Activated T-helper 1 cell treated with anti-CD3 and anti-CD28 coated beads, Interleukin-2, amount 50 U/mL, for 16 hours (primary cell): ENCODE measurements at regions not wholly inside any gene's neighbourhood (a gene's known extent, or its start where the extent isn't known, plus 50 kb on each side); places are given as distances from the start of the nearest gene placed in this dataset.
"Not testable (repeated sequence)": the region's sequence is repeated elsewhere in the genome, so short reads cannot be mapped to it uniquely, and the experiment has no call there.

Experiments used
- DNase-seq, 2 donors: peaks; one replicate each; pipeline ENCODE4 v3.0.0-alpha.2; 2020; ENCODE audit warnings: low read depth in 1 of 2, low spot score in 1 of 2

GRCh38 chr9:124084087-124084486 is 72.5 kb downstream of the LHX2 start:
- DNase-seq, result no peak

DNA sequence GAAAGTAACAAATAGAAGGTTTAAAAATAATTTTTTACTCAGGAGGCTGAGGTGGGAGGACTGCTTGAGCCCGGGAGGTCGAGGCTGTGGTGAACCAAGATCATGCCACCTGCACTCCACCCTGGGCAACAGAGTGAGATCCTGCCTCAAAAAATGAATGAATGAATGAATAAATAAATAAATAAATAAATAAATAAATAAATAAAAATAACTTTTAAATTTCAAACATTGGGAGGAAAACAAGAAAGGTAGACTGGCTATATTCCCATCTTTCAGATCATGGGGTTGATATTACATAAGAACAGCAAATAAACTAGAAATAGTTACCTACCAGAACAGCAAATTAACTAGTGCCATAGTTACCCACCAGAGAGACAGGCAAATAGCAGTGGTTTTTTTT is 75.7 kb downstream of the LHX2 start:
- no peak for DNase-seq

DNA sequence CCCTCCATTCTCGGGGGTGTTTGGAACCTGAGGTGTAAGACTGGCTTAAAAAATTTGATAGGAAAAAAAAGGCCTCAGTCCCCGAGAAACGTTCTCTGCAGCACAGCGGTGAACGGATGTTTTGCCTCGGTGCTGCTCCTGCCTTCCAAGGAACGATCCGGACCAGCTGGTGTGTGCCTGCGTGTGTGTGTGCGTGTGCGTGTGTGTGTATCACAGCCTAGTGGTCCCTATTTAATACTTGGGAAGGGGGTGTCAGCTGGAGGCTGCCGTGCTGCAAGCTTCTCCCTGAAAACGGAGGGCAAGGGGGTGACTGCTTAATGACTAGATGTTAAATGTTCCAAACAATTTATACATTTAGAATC is 76.9 kb downstream of the LHX2 start:
- DNase-seq, result no peak

- not testable (repeated sequence) for DNase-seq
These were observed 78.3 kb downstream of the LHX2 start for GRCh38 chr9:124089631-124090488.

- DNase-seq, result no peak
These were observed 86.8 kb downstream of the LHX2 start for GRCh38 chr9:124098141-124098905.

DNA sequence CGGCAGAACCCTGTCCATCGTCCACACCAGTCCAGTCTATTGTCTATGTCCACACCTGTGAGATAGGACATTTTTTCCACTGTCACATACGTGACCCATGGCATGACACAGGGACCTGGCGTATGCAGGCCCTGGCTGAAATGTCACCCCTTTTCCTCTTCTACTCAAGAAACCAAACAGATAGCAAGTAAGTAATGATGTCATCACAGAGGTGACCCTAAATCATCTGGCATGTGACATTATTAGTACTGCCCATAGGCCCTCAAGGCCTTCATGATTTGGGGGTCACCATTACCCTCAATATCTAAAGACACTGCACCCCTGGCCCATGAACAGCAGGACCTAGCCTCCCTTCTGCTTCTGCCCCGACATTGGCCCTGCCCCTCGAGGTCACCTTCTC is 88.3 kb downstream of the LHX2 start:
- no peak for DNase-seq

DNA sequence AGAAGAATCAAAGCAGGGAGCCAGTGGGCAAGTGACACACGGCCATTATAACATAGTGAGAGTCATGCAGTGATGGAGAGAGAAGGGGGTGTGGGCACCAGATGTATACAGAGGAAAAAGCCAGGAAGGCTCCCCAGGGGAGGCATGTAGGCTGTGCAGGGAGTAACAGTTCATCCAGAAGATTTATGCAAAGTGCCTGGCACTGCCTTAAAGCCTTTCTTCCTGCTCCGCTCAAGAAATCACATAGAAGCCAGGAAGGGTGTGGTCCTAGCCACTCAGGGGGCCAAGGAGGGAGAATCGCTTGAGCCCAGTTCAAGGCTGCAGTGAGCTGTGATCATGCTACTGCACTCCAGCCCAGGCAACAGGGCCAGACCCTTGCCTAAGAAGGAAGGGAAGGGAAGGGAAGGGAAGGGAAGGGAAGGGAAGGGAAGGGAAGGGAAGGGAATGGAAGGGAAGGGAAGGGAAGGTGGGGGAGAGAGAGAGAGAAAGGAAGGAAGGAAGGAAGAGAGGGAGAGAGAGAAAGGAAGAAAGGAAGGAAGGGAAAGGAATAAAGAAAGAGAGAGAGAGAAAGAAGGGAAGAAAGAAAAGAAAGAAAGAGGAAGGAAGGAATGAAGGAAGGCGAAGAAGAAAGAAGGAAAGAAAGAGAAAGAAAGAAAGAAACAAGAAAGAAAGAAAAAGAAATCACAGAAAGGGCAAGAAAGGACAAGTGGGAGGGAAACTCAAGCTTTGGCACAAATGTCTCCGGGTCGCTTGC is 89.8 kb downstream of the LHX2 start:
- no peak for DNase-seq

DNA sequence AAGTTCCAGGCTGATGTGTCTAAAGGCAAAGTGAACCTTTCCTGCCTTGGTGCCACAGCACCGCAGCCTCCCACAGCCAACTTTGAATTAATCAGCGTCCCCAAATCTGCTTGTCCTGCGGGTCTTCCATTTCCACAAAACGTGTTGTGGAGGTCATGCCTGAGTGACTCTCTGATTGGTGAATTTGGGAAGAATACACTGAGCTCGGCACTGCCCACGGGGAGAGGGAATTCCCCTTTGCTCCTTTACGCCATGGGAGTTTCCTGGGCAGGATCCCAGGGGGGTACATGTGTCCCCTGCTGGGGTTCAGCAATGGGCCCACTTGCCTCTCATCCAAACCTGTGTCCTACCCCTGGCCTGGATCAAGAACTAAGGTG is 90.4 kb downstream of the LHX2 start:
- no peak for DNase-seq

GRCh38 chr9:124102363-124102762 is 90.8 kb downstream of the LHX2 start:
- DNase-seq, result no peak

- DNase-seq, result no peak
These were observed 93.7 kb downstream of the LHX2 start for GRCh38 chr9:124105266-124105665.

GRCh38 chr9:124108216-124108615 is 96.6 kb downstream of the LHX2 start:
- no peak for DNase-seq

DNA sequence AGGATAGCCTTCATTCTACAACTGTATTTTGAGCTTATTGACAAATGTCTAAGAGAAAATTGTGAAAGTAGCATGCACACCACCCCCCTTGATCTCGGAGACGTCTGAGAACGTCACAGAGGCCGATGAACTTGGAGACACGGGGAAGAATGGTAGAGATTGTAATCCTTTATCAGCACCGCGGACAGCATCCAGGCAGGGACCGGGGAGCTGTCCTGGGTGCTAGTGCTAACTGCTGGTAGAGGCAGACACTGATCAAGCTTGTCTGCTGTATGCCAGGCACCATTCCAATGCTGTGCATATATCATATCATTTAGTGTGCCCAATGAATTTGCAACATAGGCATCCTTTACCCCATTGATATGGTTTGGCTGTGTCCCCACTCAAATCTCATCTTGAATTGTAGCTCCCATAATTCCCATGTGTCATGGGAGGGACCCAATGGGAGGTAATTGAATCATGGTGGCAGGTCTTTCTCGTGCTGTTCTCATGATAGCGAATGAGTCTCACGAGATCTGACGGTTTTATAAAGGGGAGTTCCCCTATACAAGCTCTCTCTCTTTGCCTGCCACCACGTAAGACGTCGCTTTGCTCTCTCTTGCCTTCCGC is 98.8 kb downstream of the LHX2 start:
- no peak for DNase-seq

DNA sequence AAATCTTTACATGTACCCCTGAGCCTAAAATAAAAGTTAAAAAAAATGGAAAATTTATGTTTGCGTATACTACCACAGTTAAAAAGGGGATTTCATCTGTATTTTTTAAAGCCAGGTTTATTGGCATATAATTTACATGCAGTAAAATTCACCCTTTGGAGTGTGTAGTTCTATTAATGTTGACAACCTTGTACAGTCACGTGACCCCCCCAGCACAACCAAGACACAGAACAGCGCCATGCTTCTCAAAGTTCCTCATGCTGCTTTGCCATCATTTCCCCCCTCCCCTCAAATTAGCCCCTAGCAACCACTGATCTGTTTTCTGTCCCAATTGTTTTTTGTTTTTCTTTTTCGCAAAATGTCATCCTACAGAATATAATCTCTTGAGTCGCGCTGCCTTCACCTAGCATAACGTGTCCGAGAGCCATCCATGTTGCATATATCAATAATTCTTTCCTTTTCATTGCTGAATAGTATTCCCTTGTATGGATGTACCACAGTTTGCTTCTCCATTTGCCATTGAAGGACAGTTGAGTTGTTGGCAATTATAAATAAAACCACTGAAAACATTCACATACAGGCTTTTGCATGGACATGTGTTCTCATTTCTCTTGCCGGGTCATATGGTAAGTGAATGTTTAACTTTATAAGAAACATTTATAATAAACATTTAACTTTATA is 105.3 kb downstream of the LHX2 start:
- DNase-seq, result no peak

- DNase-seq, result no peak
These were observed 107.3 kb downstream of the LHX2 start for GRCh38 chr9:124118894-124119293.

- no peak for DNase-seq
These were observed 108.7 kb downstream of the LHX2 start for GRCh38 chr9:124120272-124120671.

GRCh38 chr9:124121725-124122124 is 110.2 kb downstream of the LHX2 start:
- no peak for DNase-seq

GRCh38 chr9:124122321-124122720 is 110.8 kb downstream of the LHX2 start:
- no peak for DNase-seq

DNA sequence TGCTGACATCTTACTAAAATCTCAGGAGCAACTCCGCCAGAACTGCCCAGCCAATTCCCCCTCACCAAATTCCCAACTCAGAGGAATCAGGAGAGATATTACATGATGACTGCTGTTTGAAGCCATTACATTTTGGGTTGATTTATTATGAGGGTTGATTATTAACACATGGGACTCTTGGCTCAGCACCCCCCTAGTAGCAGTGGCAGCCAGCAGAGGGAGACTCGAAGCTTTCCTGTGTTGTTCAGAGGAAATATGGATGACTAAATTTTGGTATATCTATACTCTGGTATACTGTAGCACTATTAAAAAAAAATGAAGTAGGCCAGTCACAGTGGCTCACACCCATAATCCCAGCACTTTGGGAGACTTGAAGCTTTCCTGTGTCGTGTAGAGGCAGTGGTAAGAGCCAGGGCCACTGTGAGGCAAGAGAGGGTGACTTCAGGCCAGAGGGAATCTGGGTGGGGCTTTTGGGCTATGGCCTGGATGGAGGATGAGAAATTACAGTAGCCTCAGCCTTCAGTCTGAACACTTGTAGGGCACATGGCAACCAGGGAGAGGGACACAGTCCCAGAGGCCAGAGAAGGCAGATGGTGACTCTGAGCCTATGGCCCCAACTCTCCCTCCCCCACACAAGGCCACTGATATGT is 111.4 kb downstream of the LHX2 start:
- no peak for DNase-seq

- DNase-seq, result not testable (repeated sequence)
These were observed 112.1 kb downstream of the LHX2 start for GRCh38 chr9:124123621-124124020.
